GM21390 (cell line): ENCODE measurements at regions not wholly inside any gene's neighbourhood (a gene's known extent, or its start where the extent isn't known, plus 50 kb on each side); places are given as distances from the start of the nearest gene placed in this dataset.

Experiments
- ATAC-seq: cut with Tn5 transposase; IDR thresholded peaks from one replicate; pipeline ENCODE4 v1.9.1; 2021; ENCODE audit not compliant: unreplicated experiment

- no peak for ATAC-seq
These were observed 77.9 kb upstream of the ID4 start for GRCh38 chr6:19759117-19759880.

DNA sequence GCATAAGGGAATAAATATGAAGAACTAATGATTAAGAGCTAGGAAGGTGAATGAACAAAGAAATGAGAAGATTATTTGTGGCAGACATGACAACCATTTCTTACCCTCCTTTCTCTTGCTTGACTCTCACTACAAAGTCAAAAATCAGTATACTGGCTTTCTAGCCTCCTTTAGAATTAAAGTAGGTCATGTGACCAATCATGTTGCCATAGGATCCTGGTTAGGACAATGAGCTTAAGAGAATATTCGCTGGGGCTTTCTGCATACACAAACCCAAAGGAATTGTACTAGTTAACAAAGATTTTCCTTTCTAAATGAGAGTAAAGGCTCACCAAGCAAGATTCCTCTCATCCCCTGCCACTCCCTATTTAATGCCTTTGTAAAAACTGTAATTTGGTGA lies 76.0 kb upstream of the ID4 start:
- no peak for ATAC-seq

DNA sequence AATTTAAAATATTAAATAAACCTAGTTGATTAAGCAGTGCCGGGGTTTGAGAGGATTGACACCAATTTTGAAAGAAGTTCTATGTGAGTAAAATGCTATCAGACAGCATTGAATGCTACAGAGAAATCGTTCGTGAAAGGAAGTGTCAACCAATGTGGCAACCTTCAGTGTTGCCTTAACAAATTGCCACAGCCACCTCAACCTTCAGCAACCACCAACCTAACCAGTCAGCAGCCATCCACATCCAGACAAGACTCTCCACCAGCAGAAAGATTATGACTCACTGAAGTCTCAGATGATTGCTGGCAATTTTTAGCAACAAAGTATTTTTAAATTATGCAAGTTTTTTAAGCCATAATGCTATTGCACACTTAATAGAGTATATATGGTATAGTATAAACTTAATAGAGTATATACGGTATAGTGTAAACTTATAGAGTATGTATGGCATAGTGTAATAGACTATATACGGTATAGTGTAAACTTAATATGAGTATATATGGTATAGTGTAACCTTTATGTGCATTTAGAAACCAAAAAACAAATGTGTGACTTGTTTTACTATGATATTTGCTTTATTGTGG lies 65.3 kb upstream of the ID4 start:
- ATAC-seq: no peak

GRCh38 chr6:19772891-19773290 lies 64.3 kb upstream of the ID4 start:
- no peak for ATAC-seq

DNA sequence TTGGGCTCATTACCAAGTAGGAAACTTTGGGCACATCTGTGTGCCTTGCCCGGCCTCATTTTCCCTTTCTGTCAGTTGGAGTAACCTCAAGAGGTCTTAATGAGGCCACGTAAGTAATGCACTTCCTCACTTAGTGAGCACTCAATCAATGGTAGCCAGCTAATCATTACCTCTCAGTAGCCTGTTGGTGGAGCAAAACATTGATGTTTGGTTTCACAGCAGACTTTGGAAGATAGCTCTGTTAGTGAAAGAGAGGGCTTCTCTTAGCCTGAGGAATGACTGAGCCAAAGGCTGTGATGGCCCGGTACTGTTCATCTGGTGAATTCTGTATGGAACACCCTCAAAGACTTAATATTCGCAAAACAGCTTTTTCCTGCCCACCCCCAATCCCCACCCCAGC lies 55.9 kb upstream of the ID4 start:
- no peak for ATAC-seq

- no peak for ATAC-seq
These were observed 54.6 kb upstream of the ID4 start for GRCh38 chr6:19782588-19782987.
